SK-N-SH treated with all-trans-retinoic acid at 6 μM for 48 hours (cell line): ENCODE measurements at regions not wholly inside any gene's neighbourhood (a gene's known extent, or its start where the extent isn't known, plus 50 kb on each side); places are given as distances from the start of the nearest gene placed in this dataset.

Source experiments
- ATAC-seq: fragments of 200-7000 bp; cut with Tn5 transposase; 3 replicates; pipeline ENCODE4 v1.9.1; 2020; ENCODE audit warnings: mild to moderate bottlenecking, moderate library complexity
- ARNTL ChIP-seq: fragments of 450-650 bp; formaldehyde crosslinking; IDR thresholded peaks from 2 replicates; pipeline ENCODE4 v1.5.0; 2020; ENCODE audit warnings: low read depth, mild to moderate bottlenecking, moderate library complexity, borderline replicate concordance
- BACH2 ChIP-seq: fragments of 250-450 bp; sonication (Bioruptor Pico); IDR thresholded peaks from 2 replicates; pipeline ENCODE4 v1.9.0; 2021; ENCODE audit warnings: mild to moderate bottlenecking, borderline replicate concordance
- CSDC2 ChIP-seq: fragments of 250-450 bp; sonication (Bioruptor Pico); IDR thresholded peaks from 2 replicates; pipeline ENCODE4 v1.5.0; 2020; ENCODE audit warnings: mild to moderate bottlenecking, moderate library complexity
- CSRNP3 ChIP-seq: fragments of 250-450 bp; sonication (Bioruptor Pico); IDR thresholded peaks from 2 replicates; pipeline ENCODE4 v1.5.1; 2021; ENCODE audit warnings: mild to moderate bottlenecking, moderate library complexity
- ESRRG ChIP-seq: fragments of 250-450 bp; sonication (Bioruptor Pico); IDR thresholded peaks from 2 replicates; pipeline ENCODE4 v1.6.1; 2021; ENCODE audit warnings: mild to moderate bottlenecking
- GLIS3 ChIP-seq: fragments of 250-450 bp; sonication (Bioruptor Pico); IDR thresholded peaks from 2 replicates; pipeline ENCODE4 v1.5.0; 2020; ENCODE audit warnings: mild to moderate bottlenecking, moderate library complexity
- ISL1 ChIP-seq: fragments of 250-450 bp; sonication (Bioruptor Pico); IDR thresholded peaks from 2 replicates; pipeline ENCODE4 v2.1.2; 2022; ENCODE audit warnings: mild to moderate bottlenecking, moderate library complexity
- OSR1 ChIP-seq: fragments of 250-450 bp; sonication (Bioruptor Pico); IDR thresholded peaks from 2 replicates; pipeline ENCODE4 v1.8.0; 2022; ENCODE audit warnings: moderate library complexity, mild to moderate bottlenecking, inconsistent platforms
- PATZ1 ChIP-seq: fragments of 250-450 bp; sonication (Bioruptor Pico); IDR thresholded peaks from 2 replicates; pipeline ENCODE4 v1.8.0; 2020; ENCODE audit warnings: mild to moderate bottlenecking, moderate library complexity, borderline replicate concordance
- PPARA ChIP-seq: fragments of 250-450 bp; sonication (Bioruptor Pico); IDR thresholded peaks from 2 replicates; pipeline ENCODE4 v1.5.0; 2020; ENCODE audit warnings: mild to moderate bottlenecking, borderline replicate concordance
- RARB ChIP-seq: fragments of 250-450 bp; sonication (Bioruptor Pico); IDR thresholded peaks from 2 replicates; pipeline ENCODE4 v1.8.0; 2021; ENCODE audit warnings: mild to moderate bottlenecking, moderate library complexity
- SNAI2 ChIP-seq: fragments of 250-450 bp; sonication (Bioruptor Pico); IDR thresholded peaks from 2 replicates; pipeline ENCODE4 v1.5.0; 2020; ENCODE audit warnings: mild to moderate bottlenecking, moderate library complexity
- TCF4 ChIP-seq: fragments of 250-450 bp; sonication (Bioruptor Pico); IDR thresholded peaks from 2 replicates; pipeline ENCODE4 v1.8.0; 2021; ENCODE audit warnings: mild to moderate bottlenecking, moderate library complexity, borderline replicate concordance
- TOX ChIP-seq: fragments of 250-450 bp; sonication (Bioruptor Pico); IDR thresholded peaks from 2 replicates; pipeline ENCODE4 v1.8.0; 2021; ENCODE audit warnings: mild to moderate bottlenecking, moderate library complexity, borderline replicate concordance
- TSHZ2 ChIP-seq: fragments of 250-450 bp; sonication (Bioruptor Pico); IDR thresholded peaks from 2 replicates; pipeline ENCODE4 v1.5.0; 2020; ENCODE audit warnings: mild to moderate bottlenecking, moderate library complexity
- ZC3H10 ChIP-seq: fragments of 250-450 bp; sonication (Bioruptor Pico); IDR thresholded peaks from 2 replicates; pipeline ENCODE4 v1.5.1; 2021; ENCODE audit warnings: mild to moderate bottlenecking, moderate library complexity
- ZFP3 ChIP-seq: fragments of 250-450 bp; sonication (Bioruptor Pico); IDR thresholded peaks from 2 replicates; pipeline ENCODE4 v1.5.0; 2020; ENCODE audit warnings: mild to moderate bottlenecking, moderate library complexity
- ZFP30 ChIP-seq: fragments of 450-650 bp; formaldehyde crosslinking; IDR thresholded peaks from 2 replicates; pipeline ENCODE4 v1.5.0; 2022; ENCODE audit warnings: mild to moderate bottlenecking, moderate library complexity
- ZNF565 ChIP-seq: fragments of 450-650 bp; formaldehyde crosslinking; conservative IDR thresholded peaks from 2 replicates; pipeline ENCODE4 v1.5.0; 2020; ENCODE audit warnings: low read depth, mild to moderate bottlenecking, moderate library complexity
- ZNF70 ChIP-seq: fragments of 450-650 bp; formaldehyde crosslinking; IDR thresholded peaks from 2 replicates; pipeline ENCODE4 v1.5.0; 2020; ENCODE audit warnings: mild to moderate bottlenecking, moderate library complexity
- TF ChIP-seq, protein P1 (sequence below): fragments of 250-450 bp; sonication (Bioruptor Pico); IDR thresholded peaks from 2 replicates; pipeline ENCODE4 v1.5.1; 2020; ENCODE audit warnings: low read depth, mild to moderate bottlenecking, moderate library complexity

- ATAC-seq, result no peak
- no peak for TF ChIP-seq ESRRG (CRISPR knock-in tag)
- TF ChIP-seq TOX (CRISPR knock-in tag), result no peak
- TF ChIP-seq ZNF70 (CRISPR knock-in tag), result no peak
- no peak for TF ChIP-seq TCF4 (CRISPR knock-in tag)
- TF ChIP-seq ISL1, result no peak
- no peak for TF ChIP-seq ZNF565
- TF ChIP-seq, protein P1, sequence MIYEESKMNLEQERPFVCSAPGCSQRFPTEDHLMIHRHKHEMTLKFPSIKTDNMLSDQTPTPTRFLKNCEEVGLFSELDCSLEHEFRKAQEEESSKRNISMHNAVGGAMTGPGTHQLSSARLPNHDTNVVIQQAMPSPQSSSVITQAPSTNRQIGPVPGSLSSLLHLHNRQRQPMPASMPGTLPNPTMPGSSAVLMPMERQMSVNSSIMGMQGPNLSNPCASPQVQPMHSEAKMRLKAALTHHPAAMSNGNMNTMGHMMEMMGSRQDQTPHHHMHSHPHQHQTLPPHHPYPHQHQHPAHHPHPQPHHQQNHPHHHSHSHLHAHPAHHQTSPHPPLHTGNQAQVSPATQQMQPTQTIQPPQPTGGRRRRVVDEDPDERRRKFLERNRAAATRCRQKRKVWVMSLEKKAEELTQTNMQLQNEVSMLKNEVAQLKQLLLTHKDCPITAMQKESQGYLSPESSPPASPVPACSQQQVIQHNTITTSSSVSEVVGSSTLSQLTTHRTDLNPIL (CRISPR knock-in tag), result no peak
- no peak for TF ChIP-seq PATZ1 (CRISPR knock-in tag)
- no peak for TF ChIP-seq SNAI2 (CRISPR knock-in tag)
- TF ChIP-seq GLIS3, result no peak
- TF ChIP-seq PPARA, result no peak
- no peak for TF ChIP-seq ZFP3 (CRISPR knock-in tag)
- no peak for TF ChIP-seq CSRNP3 (CRISPR knock-in tag)
- no peak for TF ChIP-seq TSHZ2 (CRISPR knock-in tag)
- no peak for TF ChIP-seq OSR1 (CRISPR knock-in tag)
- TF ChIP-seq ARNTL (CRISPR knock-in tag), result no peak
- TF ChIP-seq ZFP30 (CRISPR knock-in tag), result no peak
Observed at GRCh38 chr5:3116366-3116765, 364.9 kb upstream of the IRX2 start.

- no peak for ATAC-seq
- no peak for TF ChIP-seq ZNF70 (CRISPR knock-in tag)
- TF ChIP-seq ZNF565, result no peak
- no peak for TF ChIP-seq ZFP3 (CRISPR knock-in tag)
- no peak for TF ChIP-seq CSDC2
- TF ChIP-seq CSRNP3 (CRISPR knock-in tag), result no peak
- TF ChIP-seq TOX (CRISPR knock-in tag), result no peak
- no peak for TF ChIP-seq GLIS3
- TF ChIP-seq PPARA, result no peak
- TF ChIP-seq OSR1 (CRISPR knock-in tag), result no peak
- no peak for TF ChIP-seq TSHZ2 (CRISPR knock-in tag)
- TF ChIP-seq BACH2, result no peak
- no peak for TF ChIP-seq RARB (CRISPR knock-in tag)
- no peak for TF ChIP-seq ZC3H10
- no peak for TF ChIP-seq ZFP30 (CRISPR knock-in tag)
- no peak for TF ChIP-seq ESRRG (CRISPR knock-in tag)
- TF ChIP-seq PATZ1 (CRISPR knock-in tag), result no peak
- no peak for TF ChIP-seq TCF4 (CRISPR knock-in tag)
Observed at GRCh38 chr5:3114467-3114866, 363.0 kb upstream of the IRX2 start.
